GM12892 (cell line): ENCODE measurements at regions not wholly inside any gene's neighbourhood (a gene's known extent, or its start where the extent isn't known, plus 50 kb on each side); places are given as distances from the start of the nearest gene placed in this dataset.

ENCODE experiments used
- POLR2A ChIP-seq: IDR thresholded peaks from 2 replicates; pipeline ENCODE4 v1.6.1; 2011; ENCODE audit warnings: low read depth, low read length, control low read depth
- POLR2AphosphoS5 ChIP-seq: IDR thresholded peaks from 2 replicates; pipeline ENCODE4 v1.6.1; 2011; ENCODE audit warnings: low read depth, low read length, control low read depth
- TAF1 ChIP-seq: IDR thresholded peaks from 2 replicates; pipeline ENCODE4 v1.6.1; 2011; ENCODE audit warnings: low read depth, mild to moderate bottlenecking, control low read depth, low read length, borderline replicate concordance

DNA sequence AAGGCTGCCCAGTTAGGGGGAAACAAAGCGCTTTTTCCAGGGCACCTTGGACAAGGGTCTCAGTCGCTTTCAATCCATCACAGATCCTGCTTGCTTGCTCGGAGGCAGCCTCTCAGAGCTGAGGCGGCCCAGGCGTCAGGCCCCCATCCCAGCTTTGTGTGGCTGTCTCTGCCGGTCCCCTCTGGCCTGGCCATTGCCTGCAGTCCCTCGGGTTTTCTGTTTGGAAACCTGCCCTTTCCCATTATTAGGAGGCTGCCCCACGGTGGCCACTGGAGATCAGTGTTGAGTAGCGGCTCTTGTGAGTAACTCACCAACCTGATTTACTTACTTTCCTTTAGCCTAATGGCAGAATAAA lies 216.1 kb downstream of the GLRX3 start:
- TF ChIP-seq POLR2A (no peak), TAF1 (no peak), POLR2AphosphoS5 (no peak)
